BJ (cell line): ENCODE measurements at regions not wholly inside any gene's neighbourhood (a gene's known extent, or its start where the extent isn't known, plus 50 kb on each side); places are given as distances from the start of the nearest gene placed in this dataset.

ENCODE experiments used
- CTCF ChIA-PET: fragments of 350-600 bp; formaldehyde crosslinking; extraction: SDS; loops from one replicate; lab custom pipeline; 2021; ENCODE audit warnings: antibody characterized with exemption, inconsistent platforms; lab: Yijun Ruan, JAX
- POLR2A ChIA-PET: fragments of 300-600 bp; sonication (Branson Sonifier 250); formaldehyde crosslinking; extraction: SDS; loops from one replicate; lab custom pipeline; 2021; ENCODE audit warnings: antibody characterized with exemption; lab: Charles Lee
- DNase-seq: peaks from one replicate; pipeline ENCODE4 v3.0.0-alpha.2; 2011; ENCODE audit warnings: low read depth
- H3K27me3 ChIP-seq: 2 replicates; pipeline ENCODE4 v1.6.0; 2011; ENCODE audit warnings: low read length; ENCODE audit not compliant: control insufficient read depth, insufficient read depth
- H3K36me3 ChIP-seq: 2 replicates; pipeline ENCODE4 v1.5.1; 2011; ENCODE audit warnings: low read length; ENCODE audit not compliant: control insufficient read depth, insufficient read depth
- H3K4me3 ChIP-seq: 2 replicates; pipeline ENCODE4 v1.5.1; 2011; ENCODE audit warnings: low read depth, mild to moderate bottlenecking, control low read depth, low read length
- TF ChIP-seq, protein P1 (sequence below): IDR thresholded peaks from 2 replicates; pipeline ENCODE4 v1.5.1; 2011; ENCODE audit warnings: low read depth, mild to moderate bottlenecking, control low read depth, inconsistent platforms, low read length, moderate library complexity; ENCODE audit not compliant: insufficient read depth

DNA sequence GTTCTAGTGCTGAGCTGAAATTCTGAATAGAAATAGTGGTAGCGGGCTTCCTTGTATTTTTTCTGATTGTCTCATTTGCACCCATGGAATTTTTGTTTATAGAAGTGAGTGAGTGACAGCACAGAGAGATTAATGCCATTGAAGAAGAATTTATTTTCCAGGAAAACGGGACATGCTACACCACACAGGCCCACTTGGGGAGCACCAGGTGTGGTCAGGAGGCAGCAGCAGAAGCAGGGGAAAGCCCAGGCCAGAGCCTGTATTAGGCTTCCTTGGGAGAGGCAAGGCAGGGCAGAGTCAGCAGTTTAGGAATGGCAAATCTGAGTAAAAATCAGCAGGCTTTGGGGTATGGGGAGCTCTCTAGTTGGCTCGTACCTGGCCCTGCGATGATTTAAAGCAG, 88.4 kb upstream of the ATP11B start:
- DNase-seq, result no peak
- Histone ChIP-seq H3K4me3 (no peak overlapping the region), H3K27me3 (no peaks in the 10 kb centered on the region; the same call in 1 of the 2 replicates), H3K36me3 (no peaks in the 10 kb centered on the region)
- CTCF ChIA-PET, result interaction anchor here (1.1 to 2.5 kb wide), 2 partner anchors 9 to 21 kb away, joined by 3 to 6 read pairs; no protein-coding TSS in a partner anchor
- TF ChIP-seq, protein P1, sequence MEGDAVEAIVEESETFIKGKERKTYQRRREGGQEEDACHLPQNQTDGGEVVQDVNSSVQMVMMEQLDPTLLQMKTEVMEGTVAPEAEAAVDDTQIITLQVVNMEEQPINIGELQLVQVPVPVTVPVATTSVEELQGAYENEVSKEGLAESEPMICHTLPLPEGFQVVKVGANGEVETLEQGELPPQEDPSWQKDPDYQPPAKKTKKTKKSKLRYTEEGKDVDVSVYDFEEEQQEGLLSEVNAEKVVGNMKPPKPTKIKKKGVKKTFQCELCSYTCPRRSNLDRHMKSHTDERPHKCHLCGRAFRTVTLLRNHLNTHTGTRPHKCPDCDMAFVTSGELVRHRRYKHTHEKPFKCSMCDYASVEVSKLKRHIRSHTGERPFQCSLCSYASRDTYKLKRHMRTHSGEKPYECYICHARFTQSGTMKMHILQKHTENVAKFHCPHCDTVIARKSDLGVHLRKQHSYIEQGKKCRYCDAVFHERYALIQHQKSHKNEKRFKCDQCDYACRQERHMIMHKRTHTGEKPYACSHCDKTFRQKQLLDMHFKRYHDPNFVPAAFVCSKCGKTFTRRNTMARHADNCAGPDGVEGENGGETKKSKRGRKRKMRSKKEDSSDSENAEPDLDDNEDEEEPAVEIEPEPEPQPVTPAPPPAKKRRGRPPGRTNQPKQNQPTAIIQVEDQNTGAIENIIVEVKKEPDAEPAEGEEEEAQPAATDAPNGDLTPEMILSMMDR, result no peak
- POLR2A ChIA-PET, result no interaction called here

DNA sequence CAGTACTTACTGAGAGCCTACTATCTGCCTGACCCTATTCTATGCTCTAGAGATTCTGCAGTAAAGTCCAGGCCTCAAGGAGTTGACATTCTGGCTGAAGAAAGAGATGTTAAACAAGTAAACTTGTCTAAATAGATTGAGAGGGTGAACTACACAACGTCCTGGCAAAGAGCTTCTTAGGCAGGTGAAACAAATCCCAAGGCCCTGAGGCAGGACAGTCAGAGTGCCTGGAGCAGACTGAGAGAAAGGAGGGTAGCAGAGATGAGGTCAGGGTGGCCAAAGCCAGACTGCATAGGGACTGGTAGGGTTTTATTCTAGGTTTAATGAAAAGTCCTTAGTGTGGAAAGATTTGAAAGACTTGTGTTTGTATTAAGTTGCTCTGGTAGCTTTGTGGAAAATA, 84.5 kb upstream of the ATP11B start:
- TF ChIP-seq, protein P1, result no peak
- Histone ChIP-seq H3K4me3 (no peak overlapping the region), H3K36me3 (no peaks in the 10 kb centered on the region), H3K27me3 (no peaks in the 10 kb centered on the region; the same call in 1 of the 2 replicates)
- POLR2A ChIA-PET, result no interaction called here
- CTCF ChIA-PET, result interaction anchor here (1.1 kb wide), 1 partner anchor 11 kb away, joined by 3 read pairs; no protein-coding TSS in a partner anchor
- no peak for DNase-seq

DNA sequence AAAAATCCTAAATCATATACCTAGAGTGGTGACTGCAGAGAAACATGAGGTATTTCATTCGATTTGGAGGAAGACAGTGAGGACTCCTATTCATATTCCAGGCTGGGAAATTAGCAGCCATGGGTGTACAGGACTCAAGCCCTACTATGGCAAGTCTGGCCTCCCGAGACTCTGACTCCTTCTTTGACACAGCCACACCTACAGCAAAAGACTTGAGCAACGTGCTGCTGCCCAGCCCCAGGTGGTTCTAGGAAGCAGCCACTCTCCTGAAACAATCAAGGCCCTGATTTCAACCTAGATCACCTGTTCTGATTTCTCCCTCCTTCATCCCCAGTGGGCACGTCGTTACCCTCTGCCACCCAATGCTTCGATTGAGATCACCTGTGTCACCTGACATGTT, 84.0 kb upstream of the ATP11B start:
- Histone ChIP-seq H3K27me3 (no peaks in the 10 kb centered on the region; the same call in 1 of the 2 replicates), H3K4me3 (no peak overlapping the region), H3K36me3 (no peaks in the 10 kb centered on the region)
- TF ChIP-seq, protein P1, result no peak
- ChIA-PET POLR2A (no interaction called here), CTCF (interaction anchor here (1.1 kb wide), 2 partner anchors 11 to 195 kb away, joined by 3 read pairs; no protein-coding TSS in a partner anchor)
- DNase-seq, result no peak

DNA sequence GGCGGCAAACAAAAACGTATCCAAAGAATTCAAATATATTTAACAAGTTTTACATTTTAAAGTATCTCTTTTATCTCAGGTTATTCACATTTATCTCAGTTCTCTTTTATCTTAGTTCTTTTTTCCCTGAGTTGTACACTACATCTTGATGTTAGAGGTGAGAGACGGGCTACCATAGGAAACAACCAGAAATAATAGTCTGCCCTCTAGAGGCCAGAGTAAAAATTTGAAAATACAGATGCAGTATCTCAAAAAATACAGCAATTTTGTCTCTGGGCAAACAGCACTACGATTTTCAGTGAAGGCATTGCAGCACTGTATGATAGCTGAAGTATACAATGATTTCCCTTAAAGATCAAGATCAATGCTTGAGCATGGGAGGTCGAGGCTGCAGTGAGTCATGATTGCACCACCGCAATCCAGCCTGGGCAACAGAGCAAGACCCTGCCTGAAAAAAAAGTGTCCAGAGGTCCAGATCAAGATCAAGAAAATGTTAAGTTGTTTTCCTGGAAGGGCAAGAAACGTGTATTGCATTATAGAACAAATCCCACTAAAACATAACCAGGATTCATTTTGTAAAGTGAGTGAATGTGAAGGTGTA, 82.6 kb upstream of the ATP11B start:
- POLR2A ChIA-PET, result no interaction called here
- DNase-seq, result no peak
- CTCF ChIA-PET, result interaction anchor here (0.6 to 3.1 kb wide), 14 partner anchors 12 to 387 kb away, joined by 3 to 14 read pairs (median 4); no protein-coding TSS in a partner anchor
- no peaks in the 10 kb centered on the region; the same call in 1 of the 2 replicates for H3K27me3 ChIP-seq
- no peak overlapping the region for H3K4me3 ChIP-seq
- H3K36me3 ChIP-seq, result no peaks in the 10 kb centered on the region
- TF ChIP-seq, protein P1, result peak; percentile 65

DNA sequence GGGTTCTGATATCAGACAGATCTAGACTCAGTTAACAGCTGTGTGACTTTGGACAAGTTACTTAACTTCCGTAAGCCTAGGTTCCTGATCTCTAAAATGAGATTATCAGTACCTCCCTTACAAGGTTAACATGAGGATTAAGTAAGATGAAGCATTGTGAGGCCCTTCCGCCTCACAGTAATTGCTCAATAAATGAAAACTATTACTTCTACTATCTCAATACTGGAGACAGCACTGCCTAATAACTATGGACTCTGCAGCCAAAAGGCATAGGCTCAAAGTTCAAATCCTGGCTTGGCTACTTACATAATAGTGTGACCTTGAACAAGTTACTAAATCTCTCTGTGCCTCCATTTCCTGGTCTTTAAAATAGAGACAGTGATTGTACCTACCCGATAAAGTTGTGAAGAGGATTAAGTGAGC, 82.0 kb upstream of the ATP11B start:
- Histone ChIP-seq H3K27me3 (no peaks in the 10 kb centered on the region; the same call in 1 of the 2 replicates), H3K4me3 (no peak overlapping the region), H3K36me3 (no peaks in the 10 kb centered on the region)
- TF ChIP-seq, protein P1, result no peak
- ChIA-PET CTCF (interaction anchor here (0.9 to 3.1 kb wide), 12 partner anchors 11 to 386 kb away, joined by 3 to 14 read pairs (median 4); no protein-coding TSS in a partner anchor), POLR2A (no interaction called here)
- DNase-seq, result no peak
